ENCODE measurements at regions not wholly inside any gene's neighbourhood (a gene's known extent, or its start where the extent isn't known, plus 50 kb on each side); places are given as distances from the start of the nearest gene placed in this dataset.
A peak's percentile ranks its signal among the peaks of the same experiment; 100 is the strongest.

DNA sequence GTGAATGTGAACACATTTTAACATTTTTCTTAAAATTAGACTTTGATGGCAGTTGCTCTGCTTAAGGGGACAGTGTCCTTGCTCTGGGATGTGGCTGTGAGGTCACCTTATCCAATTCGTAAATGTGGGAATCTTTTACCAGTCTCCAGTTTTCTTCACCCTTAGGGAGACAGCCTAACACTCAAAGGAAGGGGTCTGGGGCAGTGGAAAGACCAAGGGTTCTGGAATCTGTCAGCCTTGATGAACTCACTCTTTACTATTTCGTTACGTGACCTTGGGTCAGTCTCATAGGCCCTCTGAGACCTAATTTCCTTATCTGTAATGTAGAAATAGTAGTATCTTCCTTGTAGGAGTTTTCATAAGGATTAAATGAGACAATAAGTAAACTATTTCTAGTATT lies 245.6 kb upstream of the ATP2B1 start:
- Histone ChIP-seq H2BK15ac (ENCODE audit: low read depth, low read length) (no peak overlapping the region), H4K8ac (replicated peaks; ENCODE audit: insufficient read length, low read depth, low read length) (no peak overlapping the region), H3K23me2 (ENCODE audit: insufficient read length, low read depth, low read length, poor library complexity, severe bottlenecking) (no peaks in the 10 kb centered on the region), H3K79me2 (ENCODE audit: insufficient read depth, low read length) (no peaks in the 10 kb centered on the region), H3K23ac (ENCODE audit: insufficient read length, low read depth, low read length) (no peak overlapping the region), H3T11ph (ENCODE audit: low read length) (no peak overlapping the region), H2BK5ac (ENCODE audit: insufficient read length, low read length) (no peak overlapping the region), H3K9ac (ENCODE audit: extremely low read depth, insufficient read length, low read length) (no peak overlapping the region), H3K27me3 (ENCODE audit: insufficient read depth, low read length) (no peaks in the 10 kb centered on the region), H4K91ac (ENCODE audit: insufficient read length, low read depth, low read length) (no peak overlapping the region), H3K27ac (ENCODE audit: insufficient read length, low read depth, low read length) (no peak overlapping the region), H2BK20ac (ENCODE audit: low read depth, low read length, poor library complexity, severe bottlenecking) (no peak overlapping the region), H2AK5ac (ENCODE audit: insufficient read length, low read length) (no peak overlapping the region), H4K20me1 (ENCODE audit: control insufficient read depth, insufficient read depth, insufficient read length) (no peaks in the 10 kb centered on the region), H2AFZ (ENCODE audit: low read length) (no peak overlapping the region), H2BK12ac (ENCODE audit: insufficient read length, low read depth, low read length) (no peak overlapping the region), H3K14ac (ENCODE audit: insufficient read depth, low read length) (no peak overlapping the region), H3K4me1 (ENCODE audit: insufficient read depth, low read length) (no peaks in the 10 kb centered on the region), H3K4ac (ENCODE audit: low read depth, low read length) (no peak overlapping the region), H4K5ac (ENCODE audit: insufficient read length, low read depth, low read length) (no peak overlapping the region), H3K9me3 (ENCODE audit: control insufficient read depth, low read depth, low read length) (no peaks in the 10 kb centered on the region), H3K4me2 (ENCODE audit: insufficient read depth, insufficient read length, low read length) (no peak overlapping the region), H2BK120ac (ENCODE audit: low read depth, low read length, poor library complexity, severe bottlenecking) (no peak overlapping the region), H3K18ac (ENCODE audit: insufficient read length, low read depth, low read length) (no peak overlapping the region), H3K79me1 (ENCODE audit: insufficient read depth, low read depth, low read length, poor library complexity, severe bottlenecking) (no peaks in the 10 kb centered on the region), H3K56ac (ENCODE audit: insufficient read length, low read depth, low read length) (no peak overlapping the region)
- DNase-seq: no peak
- H3K27ac Mint-ChIP-seq: peak overlapping the region in 1 of 3 experiments; percentile 70; a peak in 2 of 7 replicates
- WGBS (ENCODE audit: extremely low coverage, insufficient read length, low lambda C conversion rate): no CpG with 5 or more reads among the region's 3 CpGs
- H3K27me3 Mint-ChIP-seq (ENCODE audit: low read depth): no peaks in the 10 kb centered on the region
- no peaks in the 10 kb centered on the region for H3K36me3 Mint-ChIP-seq (ENCODE audit: insufficient read depth in 1 of 3, low read depth in 3 of 3)
- no peaks in the 10 kb centered on the region for H3K9me3 Mint-ChIP-seq
- TF ChIP-seq CTCF (conservative IDR thresholded peaks at IDR 0.05): no peak
- H3K4me3 Mint-ChIP-seq: no peak overlapping the region
- peaks cover 0 to 6% of the 10 kb centered on the region in 2 experiments; a peak in 3 of 4 replicates for H3K4me1 Mint-ChIP-seq

Measured in H9 (cell line).